CD4-positive, alpha-beta T cell treated with Interleukin-2 at 100 ng/mL for 4 hours (primary cell): ENCODE measurements at regions not wholly inside any gene's neighbourhood (a gene's known extent, or its start where the extent isn't known, plus 50 kb on each side); places are given as distances from the start of the nearest gene placed in this dataset.

Source experiments
- DNase-seq: peaks from one replicate; pipeline ENCODE4 v3.0.0-alpha.2; 2020; ENCODE audit warnings: low spot score

GRCh38 chr6:56377295-56377694 is 129.9 kb upstream of the COL21A1 start:
- DNase-seq, result no peak

- DNase-seq, result no peak
Observed at GRCh38 chr6:56375806-56376205, 128.4 kb upstream of the COL21A1 start.

GRCh38 chr6:56374841-56375369 is 127.5 kb upstream of the COL21A1 start:
- no peak for DNase-seq

GRCh38 chr6:56372406-56372995 is 125.1 kb upstream of the COL21A1 start:
- no peak for DNase-seq

GRCh38 chr6:56370561-56371211 is 123.3 kb upstream of the COL21A1 start:
- no peak for DNase-seq

GRCh38 chr6:56370127-56370540 is 122.8 kb upstream of the COL21A1 start:
- no peak for DNase-seq

GRCh38 chr6:56368491-56368890 is 121.1 kb upstream of the COL21A1 start:
- DNase-seq, result no peak

- no peak for DNase-seq
Observed at GRCh38 chr6:56366141-56366852, 118.9 kb upstream of the COL21A1 start.

GRCh38 chr6:56364827-56365339 is 117.5 kb upstream of the COL21A1 start:
- no peak for DNase-seq

GRCh38 chr6:56364431-56364826 is 117.0 kb upstream of the COL21A1 start:
- no peak for DNase-seq

GRCh38 chr6:56363796-56364430 is 116.5 kb upstream of the COL21A1 start:
- no peak for DNase-seq

GRCh38 chr6:56361812-56362211 is 114.4 kb upstream of the COL21A1 start:
- no peak for DNase-seq

GRCh38 chr6:56359201-56359899 is 112.0 kb upstream of the COL21A1 start:
- DNase-seq, result peak; percentile 57

- DNase-seq, result no peak
Observed at GRCh38 chr6:56357616-56358373, 110.4 kb upstream of the COL21A1 start.

GRCh38 chr6:56356426-56356825 is 109.0 kb upstream of the COL21A1 start:
- DNase-seq, result no peak

GRCh38 chr6:56353860-56354259 is 106.5 kb upstream of the COL21A1 start:
- DNase-seq, result no peak

- no peak for DNase-seq
Observed at GRCh38 chr6:56350628-56351260, 103.4 kb upstream of the COL21A1 start.

- DNase-seq, result no peak
Observed at GRCh38 chr6:56349194-56349593, 101.8 kb upstream of the COL21A1 start.

- DNase-seq, result no peak
Observed at GRCh38 chr6:56348578-56348977, 101.2 kb upstream of the COL21A1 start.

- DNase-seq, result no peak
Observed at GRCh38 chr6:56347526-56347925, 100.1 kb upstream of the COL21A1 start.

- no peak for DNase-seq
Observed at GRCh38 chr6:56346958-56347357, 99.6 kb upstream of the COL21A1 start.
